ENCODE measurements at regions not wholly inside any gene's neighbourhood (a gene's known extent, or its start where the extent isn't known, plus 50 kb on each side); places are given as distances from the start of the nearest gene placed in this dataset.
A peak's percentile ranks its signal among the peaks of the same experiment; 100 is the strongest.

- no peak for DNase-seq
Observed at GRCh38 chr6:33950891-33951889, 147.4 kb upstream of the MLN start.

GRCh38 chr6:33950472-33950881 lies 146.7 kb upstream of the MLN start:
- no peak for DNase-seq

GRCh38 chr6:33949877-33950435 lies 146.2 kb upstream of the MLN start:
- DNase-seq, result no peak

DNA sequence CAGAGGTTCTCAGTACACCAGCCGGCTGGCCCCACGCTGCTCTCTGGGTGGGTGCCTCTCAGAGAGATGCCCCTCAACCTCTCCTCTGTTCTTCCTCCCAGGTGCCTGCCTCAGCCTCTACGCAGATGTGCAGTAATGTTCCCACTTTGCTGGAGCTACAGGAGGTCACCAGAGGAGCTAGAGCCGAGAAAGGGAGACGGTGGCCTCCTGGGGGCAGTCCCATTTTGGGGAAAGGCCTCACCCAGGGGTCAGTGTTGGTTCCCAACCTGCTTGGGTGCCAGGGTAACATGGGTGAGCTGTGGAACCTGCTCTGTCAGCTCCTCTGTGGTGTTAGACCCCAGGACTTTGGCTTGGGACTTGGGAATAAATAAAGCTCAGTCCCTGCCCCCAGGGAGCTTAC lies 145.3 kb upstream of the MLN start:
- DNase-seq, result no peak

GRCh38 chr6:33947916-33948594 lies 144.3 kb upstream of the MLN start:
- no peak for DNase-seq

DNA sequence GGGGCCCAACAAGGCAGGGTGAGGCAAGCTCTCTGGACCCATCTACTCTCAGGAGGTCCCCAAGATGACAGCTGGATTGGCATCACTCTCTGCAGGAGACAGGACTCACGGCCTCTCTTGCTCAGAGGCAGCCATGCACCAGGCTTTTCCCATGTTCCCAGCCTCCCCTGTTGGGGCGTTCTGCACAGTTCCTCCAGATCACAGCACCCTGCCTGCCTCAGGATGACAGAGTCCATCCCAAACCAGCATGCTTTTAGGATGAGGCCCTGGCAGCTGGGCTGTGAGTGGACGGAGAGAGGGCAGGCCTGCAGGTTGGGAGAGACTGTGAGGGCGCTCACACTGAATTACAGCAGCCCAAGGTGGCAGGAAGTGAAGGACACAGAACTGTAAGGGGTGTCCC lies 143.2 kb upstream of the MLN start:
- DNase-seq, result no peak

DNA sequence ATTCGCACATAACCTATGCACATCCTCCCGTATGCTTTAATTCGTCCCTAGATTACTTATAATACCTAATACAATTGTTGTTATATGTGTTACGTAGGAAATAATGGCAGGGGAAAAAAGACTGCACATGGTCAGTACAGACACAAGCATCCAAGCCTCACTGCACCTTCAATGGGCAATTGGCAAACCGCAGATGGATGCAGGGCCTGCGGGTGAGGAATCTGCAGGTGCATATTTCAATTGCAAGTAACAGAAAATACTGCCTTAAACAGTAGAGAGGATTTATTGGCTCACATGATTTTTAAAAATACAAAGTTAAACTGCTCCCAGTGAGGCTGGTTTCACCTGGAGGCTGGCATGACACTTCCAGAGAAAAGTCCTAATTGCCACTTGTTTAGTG lies 142.1 kb upstream of the MLN start:
- no peak for DNase-seq

GRCh38 chr6:33944686-33945411 lies 141.0 kb upstream of the MLN start:
- no peak for DNase-seq

- no peak for DNase-seq
Observed at GRCh38 chr6:33936886-33937285, 133.1 kb upstream of the MLN start.

GRCh38 chr6:33935439-33936080 lies 131.8 kb upstream of the MLN start:
- no peak for DNase-seq

- DNase-seq, result no peak
Observed at GRCh38 chr6:33934731-33935270, 131.0 kb upstream of the MLN start.

DNA sequence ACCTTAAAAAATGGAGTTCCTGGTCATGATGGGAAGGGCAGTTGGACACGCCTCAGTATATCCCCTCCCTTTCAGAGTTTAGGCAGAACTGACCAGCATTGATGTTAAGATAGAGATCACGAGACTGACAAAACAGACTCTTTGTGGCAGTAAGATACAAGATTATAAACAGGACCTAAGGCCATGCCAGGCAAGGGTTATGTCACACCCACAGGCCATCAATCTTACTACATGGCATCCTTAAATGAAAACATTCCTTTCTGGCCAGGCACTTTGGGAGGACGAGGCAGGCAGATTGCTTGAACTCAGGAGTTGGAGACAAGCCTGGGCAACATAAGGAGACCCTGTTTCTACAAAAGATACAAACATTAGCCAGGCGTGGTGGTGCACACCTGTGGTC lies 129.3 kb upstream of the MLN start:
- no peak for DNase-seq

GRCh38 chr6:33931799-33932198 lies 128.0 kb upstream of the MLN start:
- no peak for DNase-seq

- peak; percentile 11 for DNase-seq
Observed at GRCh38 chr6:33929575-33930288, 125.9 kb upstream of the MLN start.

- peak; percentile 44 for DNase-seq
Observed at GRCh38 chr6:33927616-33928015, 123.8 kb upstream of the MLN start.

GRCh38 chr6:33927112-33927511 lies 123.3 kb upstream of the MLN start:
- no peak for DNase-seq

DNA sequence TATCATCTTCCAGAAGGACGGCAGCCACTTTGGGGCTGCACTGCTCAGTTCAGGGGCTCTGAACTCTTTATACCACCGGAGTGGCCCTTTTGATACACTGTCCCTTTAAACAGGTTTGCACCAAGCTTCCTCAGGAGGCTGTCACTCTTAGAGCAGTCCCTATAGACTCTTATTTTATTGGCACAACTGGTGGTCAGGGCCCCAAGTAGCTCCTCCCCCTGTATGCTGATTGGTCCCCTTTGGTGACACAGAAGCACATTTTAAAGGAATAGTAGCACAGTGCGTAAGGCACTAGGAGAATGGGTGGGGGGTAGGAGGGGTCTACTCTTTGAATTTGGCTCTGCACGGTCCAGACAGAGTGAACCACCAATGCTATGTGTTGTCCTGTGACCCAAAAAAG lies 122.6 kb upstream of the MLN start:
- DNase-seq, result peak; percentile 11

DNA sequence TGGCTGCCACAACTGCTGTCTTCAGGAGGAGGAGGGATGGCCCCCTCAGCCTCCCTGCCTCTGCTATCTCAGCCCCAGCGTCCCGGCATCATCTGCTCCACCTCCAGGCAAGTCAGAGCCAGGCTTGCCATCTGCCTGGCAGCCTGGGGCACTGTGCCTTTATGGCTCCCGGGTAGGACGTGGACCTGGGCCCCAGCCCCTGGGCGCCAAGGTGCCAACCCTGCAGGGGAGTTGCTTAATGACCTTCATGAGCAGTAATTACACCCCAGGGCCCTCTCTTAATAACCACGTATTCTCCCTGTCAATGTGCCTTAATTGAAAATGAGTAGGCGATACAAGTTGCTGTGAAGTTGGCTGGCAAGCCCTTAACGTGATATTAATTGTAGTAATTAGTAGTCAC lies 122.1 kb upstream of the MLN start:
- DNase-seq, result no peak

GRCh38 chr6:33925210-33925609 lies 121.4 kb upstream of the MLN start:
- no peak for DNase-seq

GRCh38 chr6:33924681-33925080 lies 120.9 kb upstream of the MLN start:
- DNase-seq, result no peak

DNA sequence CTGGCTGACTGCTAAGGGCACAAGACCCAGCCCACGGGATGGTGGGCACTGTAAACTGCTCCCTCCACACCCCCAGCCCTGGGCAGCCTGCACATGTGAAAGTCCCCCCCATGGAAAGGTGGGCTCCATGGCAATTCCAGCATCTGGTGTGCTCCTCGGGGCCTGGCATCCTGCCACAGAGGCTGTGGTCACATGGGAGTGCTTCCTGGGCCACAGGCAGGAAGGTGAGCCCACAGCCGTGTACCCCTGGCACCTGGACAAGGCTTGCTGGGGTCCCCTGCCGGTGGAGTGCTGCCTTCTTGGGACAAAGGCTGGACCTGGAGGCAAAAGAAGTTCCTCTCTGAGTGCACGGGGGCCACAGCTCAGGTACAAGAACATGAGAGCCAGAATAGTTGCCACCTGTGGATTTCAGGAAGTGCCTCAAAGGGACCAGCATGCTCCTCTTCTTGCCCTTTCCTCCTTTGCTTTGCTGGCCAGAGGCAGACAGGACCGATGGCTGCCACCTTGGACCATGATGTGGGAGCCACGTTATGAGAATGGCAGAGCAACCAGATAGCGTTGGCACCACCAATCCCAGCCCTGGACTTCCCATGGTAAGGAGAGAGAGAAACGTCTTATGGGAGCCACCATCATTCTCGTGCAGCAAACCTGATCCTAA lies 120.2 kb upstream of the MLN start:
- DNase-seq, result no peak

Data from fibroblast of skin of scalp (primary cell).